ENCODE measurements at regions not wholly inside any gene's neighbourhood (a gene's known extent, or its start where the extent isn't known, plus 50 kb on each side); places are given as distances from the start of the nearest gene placed in this dataset.
"Not testable (repeated sequence)": the region's sequence is repeated elsewhere in the genome, so short reads cannot be mapped to it uniquely, and the experiment has no call there.

DNA sequence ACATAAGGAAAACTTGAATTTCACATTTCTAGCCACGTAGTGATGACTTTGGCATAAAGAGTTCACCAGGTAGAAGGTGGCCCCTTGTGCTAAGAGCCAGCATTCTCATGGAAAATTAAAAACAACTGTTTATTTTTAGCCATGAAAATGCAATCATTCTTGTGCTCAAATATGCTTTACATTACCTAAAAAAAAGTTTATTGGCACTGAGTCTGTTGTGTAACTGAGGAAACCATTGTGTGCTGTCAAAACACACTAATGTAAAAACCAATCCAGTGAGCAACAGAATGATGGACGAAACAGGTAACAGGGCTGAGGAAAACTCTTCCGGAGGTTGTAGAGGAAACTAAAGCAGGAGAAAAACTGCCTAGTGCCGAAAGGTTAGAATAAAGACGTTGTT, 287.0 kb upstream of the TMC3 start:
- TF ChIP-seq, protein P1, sequence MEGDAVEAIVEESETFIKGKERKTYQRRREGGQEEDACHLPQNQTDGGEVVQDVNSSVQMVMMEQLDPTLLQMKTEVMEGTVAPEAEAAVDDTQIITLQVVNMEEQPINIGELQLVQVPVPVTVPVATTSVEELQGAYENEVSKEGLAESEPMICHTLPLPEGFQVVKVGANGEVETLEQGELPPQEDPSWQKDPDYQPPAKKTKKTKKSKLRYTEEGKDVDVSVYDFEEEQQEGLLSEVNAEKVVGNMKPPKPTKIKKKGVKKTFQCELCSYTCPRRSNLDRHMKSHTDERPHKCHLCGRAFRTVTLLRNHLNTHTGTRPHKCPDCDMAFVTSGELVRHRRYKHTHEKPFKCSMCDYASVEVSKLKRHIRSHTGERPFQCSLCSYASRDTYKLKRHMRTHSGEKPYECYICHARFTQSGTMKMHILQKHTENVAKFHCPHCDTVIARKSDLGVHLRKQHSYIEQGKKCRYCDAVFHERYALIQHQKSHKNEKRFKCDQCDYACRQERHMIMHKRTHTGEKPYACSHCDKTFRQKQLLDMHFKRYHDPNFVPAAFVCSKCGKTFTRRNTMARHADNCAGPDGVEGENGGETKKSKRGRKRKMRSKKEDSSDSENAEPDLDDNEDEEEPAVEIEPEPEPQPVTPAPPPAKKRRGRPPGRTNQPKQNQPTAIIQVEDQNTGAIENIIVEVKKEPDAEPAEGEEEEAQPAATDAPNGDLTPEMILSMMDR (conservative IDR thresholded peaks at IDR 0.05): no peak
- TF ChIP-seq ZFX (IDR thresholded peaks at IDR 0.05): no peak
- H3K27ac ChIP-seq: no peak overlapping the region

DNA sequence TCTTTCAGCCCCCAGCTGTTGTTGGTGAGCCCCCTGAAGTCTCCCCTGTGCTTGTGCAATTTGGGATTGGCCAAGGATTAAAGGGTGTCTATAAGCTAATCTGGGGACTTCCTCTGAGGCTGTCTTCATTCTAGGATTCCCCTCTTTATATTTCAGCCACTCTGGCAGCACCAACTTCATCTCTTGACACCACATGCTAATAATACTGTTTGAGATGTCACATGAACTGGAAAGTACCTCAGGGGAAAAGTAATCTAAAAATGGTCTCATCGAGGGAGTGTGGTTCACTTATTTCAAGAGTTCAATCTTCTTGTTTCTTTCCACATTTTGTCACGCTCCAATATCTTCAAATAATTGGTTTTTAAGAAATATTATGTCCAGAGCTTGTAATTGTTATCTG, 279.2 kb upstream of the TMC3 start:
- no peak overlapping the region for H3K27ac ChIP-seq
- TF ChIP-seq ZFX (IDR thresholded peaks at IDR 0.05): no peak

DNA sequence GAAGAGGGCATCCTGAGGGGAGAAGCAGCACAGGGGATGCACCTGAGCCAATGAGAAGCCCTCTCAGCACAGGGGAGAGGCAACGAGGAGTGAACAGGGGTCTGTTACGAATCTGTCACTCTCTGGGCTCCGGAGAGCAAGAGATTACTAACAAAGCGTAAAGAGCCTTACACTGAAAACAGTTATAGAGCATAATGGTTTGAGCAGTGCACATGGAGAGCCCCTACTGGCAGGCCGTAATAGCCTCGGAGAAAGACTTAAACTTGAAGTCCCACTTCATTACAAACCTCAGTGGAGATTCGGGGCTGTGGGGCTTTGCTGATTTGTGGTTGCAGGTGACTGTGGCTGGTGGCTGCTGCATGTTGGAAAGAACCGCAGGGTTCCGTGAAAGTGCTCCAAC, 271.5 kb upstream of the TMC3 start:
- no peak for TF ChIP-seq ZFX (IDR thresholded peaks at IDR 0.05)
- TF ChIP-seq, protein P1 (conservative IDR thresholded peaks at IDR 0.05): no peak; the same call in 1 of the 2 replicates
- H3K27ac ChIP-seq: no peak overlapping the region

GRCh38 chr15:81643771-81644170, 269.8 kb upstream of the TMC3 start:
- TF ChIP-seq, protein P1 (conservative IDR thresholded peaks at IDR 0.05): no peak
- no peak for TF ChIP-seq ZFX (IDR thresholded peaks at IDR 0.05)
- H3K27ac ChIP-seq: no peak overlapping the region

GRCh38 chr15:81642451-81642990, 268.5 kb upstream of the TMC3 start:
- TF ChIP-seq, protein P1 (conservative IDR thresholded peaks at IDR 0.05): no peak
- no peak for TF ChIP-seq ZFX (IDR thresholded peaks at IDR 0.05)
- no peak overlapping the region for H3K27ac ChIP-seq

DNA sequence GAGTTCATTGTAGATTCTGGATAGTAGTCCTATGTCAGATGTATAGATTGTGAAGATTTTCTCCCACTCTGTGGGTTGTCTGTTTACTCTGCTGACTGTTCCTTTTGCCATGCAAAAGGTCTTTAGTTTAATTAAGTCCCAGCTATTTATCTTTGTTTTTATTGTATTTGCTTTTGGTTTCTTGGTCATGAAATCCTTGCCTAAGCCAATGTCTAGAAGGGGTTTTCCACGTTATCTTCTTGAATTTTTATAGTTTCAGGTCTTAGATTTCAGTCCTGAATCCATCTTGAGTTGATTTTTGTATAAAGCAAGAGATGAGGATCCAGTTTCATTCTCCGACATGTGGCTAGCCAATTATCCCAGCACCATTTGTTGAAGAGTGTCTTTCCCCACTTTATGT, 262.1 kb upstream of the TMC3 start:
- H3K27ac ChIP-seq: not testable (repeated sequence)

GRCh38 chr15:81633889-81634288, 259.9 kb upstream of the TMC3 start:
- no peak overlapping the region for H3K27ac ChIP-seq
- no peak for TF ChIP-seq ZFX (IDR thresholded peaks at IDR 0.05)
- TF ChIP-seq, protein P1 (conservative IDR thresholded peaks at IDR 0.05): no peak

- no peak for TF ChIP-seq ZFX (IDR thresholded peaks at IDR 0.05)
- TF ChIP-seq, protein P1 (conservative IDR thresholded peaks at IDR 0.05): no peak
- no peak overlapping the region for H3K27ac ChIP-seq
Measured at GRCh38 chr15:81625896-81626295, 251.9 kb upstream of the TMC3 start.

Data from C4-2B (cell line).